IPS DF 6.9 (cell line): ENCODE measurements at regions not wholly inside any gene's neighbourhood (a gene's known extent, or its start where the extent isn't known, plus 50 kb on each side); places are given as distances from the start of the nearest gene placed in this dataset.

ENCODE experiments used
- DNase-seq: peaks from one replicate; pipeline ENCODE4 v3.0.0-alpha.2; 2013; ENCODE audit warnings: low read depth, low spot score
- H3K27ac ChIP-seq: one replicate; pipeline ENCODE4 v1.5.1; 2013; ENCODE audit warnings: low read length, control low read depth
- H3K27me3 ChIP-seq: 2 replicates; pipeline ENCODE4 v1.6.1; 2013; ENCODE audit warnings: mild to moderate bottlenecking, low read length; ENCODE audit not compliant: control insufficient read depth, insufficient read depth
- H3K36me3 ChIP-seq: 2 replicates; pipeline ENCODE4 v1.6.1; 2013; ENCODE audit warnings: low read length; ENCODE audit not compliant: control insufficient read depth, insufficient read depth
- H3K4me1 ChIP-seq: 2 replicates; pipeline ENCODE4 v1.6.1; 2013; ENCODE audit warnings: low read length; ENCODE audit not compliant: control insufficient read depth, insufficient read depth
- H3K4me3 ChIP-seq: 2 replicates; pipeline ENCODE4 v1.5.1; 2013; ENCODE audit warnings: mild to moderate bottlenecking, low read length
- H3K9me3 ChIP-seq: 2 replicates; pipeline ENCODE4 v1.6.1; 2013; ENCODE audit warnings: low read length, inconsistent platforms; ENCODE audit not compliant: control insufficient read depth, insufficient read depth
- WGBS: extraction: QIAGEN DNeasy Blood & Tissue Kit; methylation state at CpG from one replicate; pipeline ENCODE4 v1.1.7; 2013; ENCODE audit warnings: mixed read lengths, missing lambda C conversion rate; ENCODE audit not compliant: insufficient read length, insufficient coverage; 5-methylcytosine and 5-hydroxymethylcytosine counted together

GRCh38 chr7:24469118-24469517 is 104.1 kb upstream of the PALS2 start:
- H3K4me1 ChIP-seq: no peaks in the 10 kb centered on the region
- no peaks in the 10 kb centered on the region for H3K9me3 ChIP-seq
- H3K4me3 ChIP-seq: no peak overlapping the region
- WGBS: no CpG with 5 or more reads among the region's 2 CpGs
- no peak overlapping the region for H3K27ac ChIP-seq
- DNase-seq: no peak
- no peaks in the 10 kb centered on the region for H3K27me3 ChIP-seq
- H3K36me3 ChIP-seq: no peaks in the 10 kb centered on the region

DNA sequence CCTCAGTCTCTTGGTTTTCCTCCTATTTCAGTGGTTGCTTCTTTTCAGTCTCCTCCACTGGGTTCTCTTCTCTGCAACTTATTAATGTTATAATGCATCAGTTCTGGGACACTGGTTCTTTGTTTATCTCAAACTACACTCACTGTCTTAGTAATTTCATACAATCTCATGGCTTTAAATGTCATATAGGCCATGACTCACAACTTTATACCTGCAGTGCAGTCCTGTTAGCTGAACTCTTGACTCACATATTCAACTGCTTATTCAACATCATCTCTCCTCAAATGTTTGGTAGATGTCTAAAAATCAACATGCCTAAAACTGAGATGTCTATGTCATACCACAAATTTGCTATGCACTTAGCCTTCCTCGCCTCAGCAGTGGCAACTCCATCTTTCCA is 101.2 kb upstream of the PALS2 start:
- DNase-seq: no peak
- no peak overlapping the region for H3K27ac ChIP-seq
- H3K9me3 ChIP-seq: no peaks in the 10 kb centered on the region
- H3K36me3 ChIP-seq: no peaks in the 10 kb centered on the region
- no peaks in the 10 kb centered on the region for H3K27me3 ChIP-seq
- no peak overlapping the region for H3K4me3 ChIP-seq
- H3K4me1 ChIP-seq: no peaks in the 10 kb centered on the region
- WGBS: no CpG with 5 or more reads among the region's 1 CpG

GRCh38 chr7:24475166-24475961 is 97.9 kb upstream of the PALS2 start:
- DNase-seq: peak; percentile 37
- H3K4me1 ChIP-seq: no peaks in the 10 kb centered on the region; the same call in 1 of the 2 replicates
- H3K27ac ChIP-seq: no peak overlapping the region
- H3K36me3 ChIP-seq: no peaks in the 10 kb centered on the region
- no peaks in the 10 kb centered on the region for H3K9me3 ChIP-seq
- no peaks in the 10 kb centered on the region for H3K27me3 ChIP-seq
- H3K4me3 ChIP-seq: no peak overlapping the region
- no CpG with 5 or more reads among the region's 8 CpGs for WGBS

DNA sequence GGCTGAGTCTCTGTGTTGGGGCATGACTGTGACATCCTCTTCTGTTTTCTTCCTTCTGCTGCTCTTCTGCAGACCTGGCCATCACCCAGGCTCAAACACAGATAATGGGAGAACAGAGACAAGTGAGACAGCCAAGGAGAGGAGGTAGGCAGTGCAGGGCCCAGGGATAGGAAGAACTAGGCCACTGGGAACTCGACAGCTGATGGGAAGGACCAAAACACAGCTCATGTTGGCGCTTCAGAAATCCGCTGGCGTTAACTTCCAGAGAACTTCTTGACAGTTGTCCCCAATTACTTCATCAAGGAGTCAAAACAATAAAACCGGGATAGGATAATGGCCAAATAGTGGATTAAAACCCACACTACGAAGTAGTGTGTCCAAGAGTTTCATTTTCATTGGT is 97.0 kb upstream of the PALS2 start:
- Histone ChIP-seq H3K4me3 (no peak overlapping the region), H3K27me3 (no peaks in the 10 kb centered on the region), H3K36me3 (no peaks in the 10 kb centered on the region), H3K9me3 (no peaks in the 10 kb centered on the region), H3K4me1 (no peaks in the 10 kb centered on the region; the same call in 1 of the 2 replicates), H3K27ac (no peak overlapping the region)
- no peak for DNase-seq
- no CpG with 5 or more reads among the region's 6 CpGs for WGBS

GRCh38 chr7:24477398-24478136 is 95.7 kb upstream of the PALS2 start:
- DNase-seq: peak; percentile 52
- Histone ChIP-seq H3K27ac (no peak overlapping the region), H3K4me3 (no peak overlapping the region), H3K27me3 (no peaks in the 10 kb centered on the region), H3K9me3 (no peaks in the 10 kb centered on the region), H3K4me1 (no peaks in the 10 kb centered on the region; the same call in 1 of the 2 replicates), H3K36me3 (no peaks in the 10 kb centered on the region)
- no CpG with 5 or more reads among the region's 5 CpGs for WGBS

DNA sequence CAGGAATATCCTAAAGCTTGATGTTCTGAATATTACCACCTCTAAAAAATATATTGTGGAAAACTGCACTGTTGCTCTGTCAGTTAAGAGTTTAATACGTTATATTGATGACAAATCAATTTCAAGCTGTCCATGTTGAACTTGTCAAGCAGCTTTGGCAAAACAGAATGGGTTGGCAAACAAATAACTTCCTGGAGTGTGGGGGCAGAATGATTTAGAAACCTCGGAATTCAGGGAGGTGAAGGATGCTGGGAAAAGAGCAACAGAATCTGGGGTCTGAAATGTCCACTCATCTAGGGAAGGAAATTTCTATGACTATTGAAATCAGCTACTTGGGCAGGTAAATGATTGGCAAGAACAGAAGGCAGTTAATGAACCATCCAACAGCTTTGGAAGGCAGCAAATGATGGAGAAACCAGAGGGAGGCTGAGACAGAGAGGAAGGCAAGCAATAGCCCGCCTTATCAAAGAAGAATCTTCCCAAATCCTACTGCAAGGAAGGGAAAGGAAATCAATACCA is 95.1 kb upstream of the PALS2 start:
- Histone ChIP-seq H3K27me3 (no peaks in the 10 kb centered on the region), H3K4me1 (no peaks in the 10 kb centered on the region; the same call in 1 of the 2 replicates), H3K4me3 (no peak overlapping the region), H3K27ac (no peak overlapping the region), H3K9me3 (no peaks in the 10 kb centered on the region), H3K36me3 (no peaks in the 10 kb centered on the region)
- no CpG with 5 or more reads among the region's 3 CpGs for WGBS
- DNase-seq: no peak

GRCh38 chr7:24480501-24480900 is 92.8 kb upstream of the PALS2 start:
- no peak for DNase-seq
- Histone ChIP-seq H3K27ac (no peak overlapping the region), H3K36me3 (no peaks in the 10 kb centered on the region), H3K27me3 (no peaks in the 10 kb centered on the region), H3K4me1 (no peaks in the 10 kb centered on the region; the same call in 1 of the 2 replicates), H3K4me3 (no peak overlapping the region), H3K9me3 (no peaks in the 10 kb centered on the region)
- no CpG with 5 or more reads among the region's 5 CpGs for WGBS

GRCh38 chr7:24483804-24484203 is 89.4 kb upstream of the PALS2 start:
- WGBS: 100% methylated on average over 1 of the region's 2 CpGs
- Histone ChIP-seq H3K27ac (no peak overlapping the region), H3K4me3 (no peak overlapping the region), H3K27me3 (no peaks in the 10 kb centered on the region), H3K36me3 (no peaks in the 10 kb centered on the region), H3K9me3 (no peaks in the 10 kb centered on the region), H3K4me1 (no peaks in the 10 kb centered on the region)
- no peak for DNase-seq

GRCh38 chr7:24492576-24492975 is 80.7 kb upstream of the PALS2 start:
- Histone ChIP-seq H3K4me3 (no peak overlapping the region), H3K27me3 (no peaks in the 10 kb centered on the region), H3K9me3 (no peaks in the 10 kb centered on the region), H3K27ac (no peak overlapping the region), H3K4me1 (no peaks in the 10 kb centered on the region), H3K36me3 (no peaks in the 10 kb centered on the region)
- no peak for DNase-seq
- WGBS: no CpG with 5 or more reads among the region's 2 CpGs

DNA sequence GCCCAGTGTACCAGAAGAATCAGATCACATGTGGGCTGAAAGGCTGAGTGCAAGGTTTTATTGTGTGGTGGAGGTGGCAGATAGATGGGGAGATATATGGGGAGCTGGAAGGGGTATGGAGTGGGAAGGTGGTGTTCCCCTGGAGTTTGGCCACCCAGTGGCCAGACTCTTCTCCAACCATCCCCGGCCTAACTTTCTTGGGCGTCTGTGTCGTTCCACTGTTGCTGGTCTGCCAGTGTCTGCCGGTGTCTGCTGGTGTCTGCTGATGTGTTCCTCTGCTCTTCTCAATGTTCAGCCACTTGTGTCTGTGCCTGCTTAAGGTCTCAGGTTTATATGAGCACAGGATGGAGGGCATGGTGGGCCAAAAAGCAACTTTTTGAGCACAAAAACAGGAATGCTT is 78.4 kb upstream of the PALS2 start:
- H3K4me1 ChIP-seq: no peaks in the 10 kb centered on the region
- no peak overlapping the region for H3K4me3 ChIP-seq
- DNase-seq: no peak
- no peak overlapping the region for H3K27ac ChIP-seq
- no peaks in the 10 kb centered on the region for H3K9me3 ChIP-seq
- H3K36me3 ChIP-seq: no peaks in the 10 kb centered on the region
- H3K27me3 ChIP-seq: no peaks in the 10 kb centered on the region
- WGBS: no CpG with 5 or more reads among the region's 4 CpGs
